Common myeloid progenitor, CD34-positive (primary cell): ENCODE measurements at regions not wholly inside any gene's neighbourhood (a gene's known extent, or its start where the extent isn't known, plus 50 kb on each side); places are given as distances from the start of the nearest gene placed in this dataset.
"Not testable (repeated sequence)": the region's sequence is repeated elsewhere in the genome, so short reads cannot be mapped to it uniquely, and the experiment has no call there.

Experiments
- CTCF ChIA-PET: fragments of 350-600 bp; sonication (Branson Sonifier 250); formaldehyde crosslinking; loops from one replicate; lab custom pipeline; 2021; ENCODE audit warnings: antibody characterized with exemption; lab: Charles Lee
- POLR2A ChIA-PET: fragments of 350-600 bp; sonication (Branson Sonifier 250); formaldehyde crosslinking; loops from one replicate; lab custom pipeline; 2021; ENCODE audit warnings: antibody characterized with exemption; lab: Charles Lee
- DNase-seq, 3 donors: peaks; one replicate each; pipeline versions ENCODE4 v3.0.0 to v3.0.0-alpha.2; 2013
- H3K27ac ChIP-seq, 2 experiments: 1 replicate in 1 of 2; 2 replicates in 1 of 2; pipeline ENCODE4 v1.7.0; 2013; ENCODE audit warnings: inconsistent platforms in 2 of 2, low read length in 2 of 2, mild to moderate bottlenecking in 2 of 2, low read depth in 1 of 2, moderate library complexity in 1 of 2; ENCODE audit not compliant: severe bottlenecking in 2 of 2, insufficient read depth in 1 of 2, poor library complexity in 1 of 2
- H3K27me3 ChIP-seq, 5 experiments: replicated peaks in 2 of 5; 1 replicate in 3 of 5; 2 replicates in 2 of 5; pipeline versions ENCODE4 v1.6.1 to v1.7.0; 2013; ENCODE audit warnings: low read length in 4 of 5, mild to moderate bottlenecking in 2 of 5, moderate library complexity in 2 of 5, inconsistent platforms in 1 of 5; ENCODE audit not compliant: insufficient read depth in 5 of 5, control insufficient read depth in 4 of 5
- H3K36me3 ChIP-seq, 4 experiments: 1 replicate in 2 of 4; 2 replicates in 2 of 4; pipeline versions ENCODE4 v1.6.1 to v1.7.0; 2013; ENCODE audit warnings: low read length in 3 of 4, control low read depth in 1 of 4, mild to moderate bottlenecking in 1 of 4; ENCODE audit not compliant: control insufficient read depth in 4 of 4, insufficient read depth in 4 of 4
- H3K4me1 ChIP-seq, 4 experiments: 1 replicate in 3 of 4; 2 replicates in 1 of 4; pipeline versions ENCODE4 v1.6.1 to v1.7.1; 2013; ENCODE audit warnings: low read length in 3 of 4, mild to moderate bottlenecking in 3 of 4, control low read depth in 1 of 4, inconsistent platforms in 1 of 4, moderate library complexity in 1 of 4; ENCODE audit not compliant: control insufficient read depth in 4 of 4, insufficient read depth in 4 of 4; ENCODE audit errors: control extremely low read depth in 1 of 4
- H3K4me3 ChIP-seq, 7 experiments: 1 replicate in 4 of 7; 2 replicates in 3 of 7; pipeline versions ENCODE4 v1.5.1 to v1.7.0; 2013; ENCODE audit warnings: mild to moderate bottlenecking in 7 of 7, low read length in 6 of 7, moderate library complexity in 6 of 7, inconsistent platforms in 2 of 7, low read depth in 2 of 7, control low read depth in 1 of 7; ENCODE audit not compliant: insufficient read depth in 4 of 7, control insufficient read depth in 1 of 7; ENCODE audit errors: extremely low read depth in 1 of 7
- H3K9me3 ChIP-seq, 5 experiments: 1 replicate in 4 of 5; 2 replicates in 1 of 5; pipeline versions ENCODE4 v1.6.1 to v1.7.1; 2013; ENCODE audit warnings: low read length in 4 of 5, mild to moderate bottlenecking in 2 of 5, inconsistent platforms in 1 of 5, low read depth in 1 of 5, moderate library complexity in 1 of 5; ENCODE audit not compliant: control insufficient read depth in 4 of 5, insufficient read depth in 2 of 5; ENCODE audit errors: control extremely low read depth in 1 of 5
- WGBS: methylation state at CpG from one replicate; pipeline ENCODE4 v1.1.5; 2013; ENCODE audit not compliant: insufficient coverage; 5-methylcytosine and 5-hydroxymethylcytosine counted together

GRCh38 chr13:84812078-84812477, 929.8 kb upstream of the SLITRK1 start:
- ChIA-PET POLR2A (no interaction called here), CTCF (no interaction called here)
- 88% methylated on average over 2 of the region's 2 CpGs for WGBS
- no peak for DNase-seq
- Histone ChIP-seq H3K9me3 (no peaks in the 10 kb centered on the region), H3K36me3 (no peaks in the 10 kb centered on the region), H3K4me1 (no peaks in the 10 kb centered on the region), H3K27me3 (no peaks in the 10 kb centered on the region), H3K4me3 (no peak overlapping the region), H3K27ac (no peak overlapping the region)

- POLR2A ChIA-PET = no interaction called here
- Histone ChIP-seq H3K4me1 (no peaks in the 10 kb centered on the region), H3K9me3 (no peaks in the 10 kb centered on the region), H3K27me3 (no peaks in the 10 kb centered on the region), H3K4me3 (no peak overlapping the region), H3K36me3 (no peaks in the 10 kb centered on the region), H3K27ac (no peak overlapping the region)
- CTCF ChIA-PET = no interaction called here
- WGBS = 92% methylated on average over 2 of the region's 4 CpGs
- DNase-seq = no peak
Measured at GRCh38 chr13:84810781-84811180, 928.5 kb upstream of the SLITRK1 start.

- peak in 2 of 3 donors; percentile 2 to 6 for DNase-seq
- H3K36me3 ChIP-seq = no peaks in the 10 kb centered on the region
- no peaks in the 10 kb centered on the region for H3K9me3 ChIP-seq
- no peak overlapping the region for H3K27ac ChIP-seq
- ChIA-PET POLR2A (no interaction called here), CTCF (no interaction called here)
- no peak overlapping the region for H3K4me3 ChIP-seq
- H3K4me1 ChIP-seq = no peaks in the 10 kb centered on the region
- no peaks in the 10 kb centered on the region for H3K27me3 ChIP-seq
Measured at GRCh38 chr13:84802073-84802472, 919.8 kb upstream of the SLITRK1 start.

GRCh38 chr13:84784443-84785153, 902.3 kb upstream of the SLITRK1 start:
- Histone ChIP-seq H3K4me1 (no peaks in the 10 kb centered on the region), H3K27me3 (no peaks in the 10 kb centered on the region), H3K27ac (no peak overlapping the region), H3K36me3 (no peaks in the 10 kb centered on the region), H3K9me3 (peaks cover 0 to 11% (median 5%) of the 10 kb centered on the region in 5 experiments), H3K4me3 (no peak overlapping the region)
- ChIA-PET CTCF (no interaction called here), POLR2A (no interaction called here)
- DNase-seq = no peak
- WGBS = no CpG with 5 or more reads among the region's 1 CpG

GRCh38 chr13:84777316-84777715, 895.0 kb upstream of the SLITRK1 start:
- H3K27ac ChIP-seq = no peak overlapping the region
- no peak for DNase-seq
- POLR2A ChIA-PET = no interaction called here
- CTCF ChIA-PET = no interaction called here
- H3K4me1 ChIP-seq = no peaks in the 10 kb centered on the region
- no peaks in the 10 kb centered on the region for H3K27me3 ChIP-seq
- no peaks in the 10 kb centered on the region for H3K36me3 ChIP-seq
- H3K9me3 ChIP-seq = no peaks in the 10 kb centered on the region
- no peak overlapping the region for H3K4me3 ChIP-seq
- WGBS = 100% methylated on average over 3 of the region's 4 CpGs

GRCh38 chr13:84776593-84776992, 894.3 kb upstream of the SLITRK1 start:
- CTCF ChIA-PET = no interaction called here
- WGBS = no CpG with 5 or more reads among the region's 2 CpGs
- POLR2A ChIA-PET = no interaction called here

GRCh38 chr13:84775920-84776319, 893.6 kb upstream of the SLITRK1 start:
- 88% methylated on average over 7 of the region's 9 CpGs for WGBS
- POLR2A ChIA-PET, H3K4me1 ChIP-seq, CTCF ChIA-PET, H3K4me3 ChIP-seq, DNase-seq, H3K27ac ChIP-seq, H3K36me3 ChIP-seq, H3K27me3 ChIP-seq, H3K9me3 ChIP-seq: not testable (repeated sequence)

More at GRCh38 chr13:84776593-84776992, 894.3 kb upstream of the SLITRK1 start:
- H3K4me1 ChIP-seq = no peaks in the 10 kb centered on the region
- no peaks in the 10 kb centered on the region for H3K27me3 ChIP-seq
- DNase-seq = no peak
- H3K27ac ChIP-seq = no peak overlapping the region
- H3K36me3 ChIP-seq = no peaks in the 10 kb centered on the region
- no peaks in the 10 kb centered on the region for H3K9me3 ChIP-seq
- H3K4me3 ChIP-seq = no peak overlapping the region
